ENCODE measurements at regions not wholly inside any gene's neighbourhood (a gene's known extent, or its start where the extent isn't known, plus 50 kb on each side); places are given as distances from the start of the nearest gene placed in this dataset.

DNA sequence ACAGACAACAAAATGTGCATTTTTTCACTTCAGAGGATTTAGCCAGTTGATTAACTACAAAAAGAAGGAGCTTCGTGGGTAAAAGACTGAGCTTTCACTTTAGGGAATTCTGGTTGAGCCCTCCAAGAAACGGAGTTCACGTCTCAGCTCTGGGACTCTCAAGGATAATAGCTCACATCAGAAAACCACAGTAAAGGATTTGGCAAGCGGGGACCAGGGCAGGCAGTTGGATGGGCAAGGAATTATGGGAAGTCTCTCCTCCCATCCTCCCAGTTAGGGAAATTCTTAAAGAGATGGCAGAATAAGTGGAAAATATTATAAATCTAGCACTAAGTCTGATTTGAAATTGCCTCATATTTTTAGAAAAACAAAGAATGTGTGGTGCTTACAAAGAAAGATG, 188.3 kb upstream of the EOMES start:
- DNase-seq (ENCODE audit: low spot score) = no peak
- Mint-ChIP-seq H3K27ac (no peak overlapping the region), H3K4me3 (ENCODE audit: low read depth) (no peak overlapping the region), H3K27me3 (ENCODE audit: low read depth) (no peaks in the 10 kb centered on the region), H3K9me3 (no peaks in the 10 kb centered on the region), H3K4me1 (ENCODE audit: low read depth) (peaks cover 2% of the 10 kb centered on the region), H3K36me3 (ENCODE audit: low read depth) (no peaks in the 10 kb centered on the region)
- intact Hi-C loops (cut with micrococcal nuclease) = no loop called here

GRCh38 chr3:27914199-27914598, 192.1 kb upstream of the EOMES start:
- no peaks in the 10 kb centered on the region for H3K27me3 Mint-ChIP-seq (ENCODE audit: low read depth)
- H3K36me3 Mint-ChIP-seq (ENCODE audit: low read depth) = peaks cover 3% of the 10 kb centered on the region
- peaks cover 4% of the 10 kb centered on the region for H3K4me1 Mint-ChIP-seq (ENCODE audit: low read depth)
- intact Hi-C loops (cut with micrococcal nuclease) = no loop called here
- no peak for DNase-seq (ENCODE audit: low spot score)
- no peaks in the 10 kb centered on the region for H3K9me3 Mint-ChIP-seq
- no peak overlapping the region for H3K4me3 Mint-ChIP-seq (ENCODE audit: low read depth)
- no peak overlapping the region for H3K27ac Mint-ChIP-seq

- DNase-seq (ENCODE audit: low spot score) = no peak
- H3K4me1 Mint-ChIP-seq (ENCODE audit: low read depth) = peaks cover 47% of the 10 kb centered on the region
- H3K36me3 Mint-ChIP-seq (ENCODE audit: low read depth) = peaks cover 11% of the 10 kb centered on the region
- intact Hi-C loops (cut with micrococcal nuclease) = loop anchor here (5.0 to 10.0 kb wide), 3 partner anchors 166 to 329 kb away; no protein-coding TSS in a partner anchor
- peak overlapping the region; percentile 53 for H3K27ac Mint-ChIP-seq
- H3K27me3 Mint-ChIP-seq (ENCODE audit: low read depth) = no peaks in the 10 kb centered on the region
- peak overlapping the region; percentile 59 for H3K4me3 Mint-ChIP-seq (ENCODE audit: low read depth)
- peaks cover 7% of the 10 kb centered on the region for H3K9me3 Mint-ChIP-seq
Observed at GRCh38 chr3:27923349-27924068, 201.4 kb upstream of the EOMES start.

DNA sequence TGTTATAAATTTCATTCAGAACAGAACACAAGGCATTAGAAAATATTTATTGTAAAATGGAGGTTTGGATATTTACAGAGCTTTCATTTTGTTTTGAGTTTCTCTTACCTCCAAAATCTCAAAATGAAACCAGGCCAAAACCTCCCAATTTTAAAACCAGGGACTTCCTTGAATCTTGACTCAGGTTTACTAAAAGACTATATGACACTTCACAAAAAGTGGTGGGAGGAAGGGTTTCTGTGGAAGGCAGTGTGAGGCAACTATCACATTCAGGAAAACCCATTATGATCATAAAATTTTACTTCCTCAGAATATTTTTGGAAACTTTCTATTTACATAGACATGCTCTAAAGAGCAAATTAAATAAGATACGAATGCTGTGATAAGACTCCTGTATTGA, 205.8 kb upstream of the EOMES start:
- H3K4me1 Mint-ChIP-seq (ENCODE audit: low read depth) = peaks cover 56% of the 10 kb centered on the region
- intact Hi-C loops (cut with micrococcal nuclease) = loop anchor here (1.0 to 10.0 kb wide), 6 partner anchors 36 to 398 kb away; partner anchors contain the start of gene CMC1
- DNase-seq (ENCODE audit: low spot score) = no peak

DNA sequence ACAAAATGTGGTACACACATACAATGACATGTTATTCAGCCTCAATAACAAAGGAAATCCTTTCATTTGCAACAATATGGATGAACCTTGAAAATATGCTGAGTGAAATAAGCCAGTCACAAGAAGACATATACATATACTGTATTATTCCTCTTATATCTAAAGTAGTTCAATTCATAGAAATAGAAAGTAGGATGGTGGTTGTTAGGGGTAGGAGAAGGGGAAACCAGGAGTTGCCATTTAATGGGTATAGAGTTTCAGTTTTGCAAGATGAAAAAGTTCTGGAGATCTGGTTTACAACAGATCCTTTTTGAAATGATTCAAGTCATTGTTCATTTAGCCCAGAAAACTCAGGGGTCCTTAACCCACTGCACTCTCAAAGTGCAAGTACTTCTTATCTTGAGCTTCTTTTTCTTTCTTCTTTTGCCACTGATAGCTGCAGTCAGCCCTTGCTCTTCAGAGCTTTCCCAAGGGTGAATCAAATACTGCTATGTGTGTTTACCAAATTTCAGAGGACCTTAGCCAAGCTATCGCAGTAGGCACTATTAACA, 208.0 kb upstream of the EOMES start:
- H3K4me3 Mint-ChIP-seq (ENCODE audit: low read depth) = no peak overlapping the region
- intact Hi-C loops (cut with micrococcal nuclease) = no loop called here
- peaks cover 14% of the 10 kb centered on the region for H3K36me3 Mint-ChIP-seq (ENCODE audit: low read depth)
- H3K9me3 Mint-ChIP-seq = no peaks in the 10 kb centered on the region
- H3K4me1 Mint-ChIP-seq (ENCODE audit: low read depth) = peaks cover 38% of the 10 kb centered on the region
- H3K27ac Mint-ChIP-seq = peak overlapping the region; percentile 8
- H3K27me3 Mint-ChIP-seq (ENCODE audit: low read depth) = no peaks in the 10 kb centered on the region
- no peak for DNase-seq (ENCODE audit: low spot score)

More for the DNA sequence above, 205.8 kb upstream of the EOMES start:
- Mint-ChIP-seq H3K4me3 (ENCODE audit: low read depth) (no peak overlapping the region), H3K27me3 (ENCODE audit: low read depth) (no peaks in the 10 kb centered on the region), H3K9me3 (peaks cover under 1% of the 10 kb centered on the region), H3K27ac (peak overlapping the region; percentile 62), H3K36me3 (ENCODE audit: low read depth) (peaks cover 16% of the 10 kb centered on the region)

- H3K4me3 Mint-ChIP-seq (ENCODE audit: low read depth) = no peak overlapping the region
- no peaks in the 10 kb centered on the region for H3K27me3 Mint-ChIP-seq (ENCODE audit: low read depth)
- H3K27ac Mint-ChIP-seq = no peak overlapping the region
- no peak for DNase-seq (ENCODE audit: low spot score)
- peaks cover 6% of the 10 kb centered on the region for H3K4me1 Mint-ChIP-seq (ENCODE audit: low read depth)
- intact Hi-C loops (cut with micrococcal nuclease) = no loop called here
- H3K36me3 Mint-ChIP-seq (ENCODE audit: low read depth) = peaks cover 5% of the 10 kb centered on the region
- H3K9me3 Mint-ChIP-seq = no peaks in the 10 kb centered on the region
Observed at GRCh38 chr3:27935492-27935891, 213.4 kb upstream of the EOMES start.

DNA sequence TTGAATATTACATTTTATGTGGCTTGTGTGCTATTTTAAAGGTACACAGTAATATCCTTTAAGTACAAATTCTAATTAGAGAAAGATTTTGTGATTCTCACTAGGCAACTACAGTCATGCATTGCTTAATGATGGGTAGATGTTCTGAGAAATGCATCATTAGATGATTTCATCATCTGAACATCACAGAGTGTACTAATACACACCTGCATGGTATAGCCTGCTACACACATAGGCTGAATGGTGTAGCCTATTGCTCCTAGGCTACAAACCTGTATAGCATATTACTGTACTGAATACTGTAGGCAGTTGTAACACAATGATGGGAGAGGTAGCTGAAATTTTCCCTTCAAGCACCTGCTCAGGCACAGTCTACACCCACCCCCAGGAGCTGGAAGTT, 217.4 kb upstream of the EOMES start:
- Mint-ChIP-seq H3K36me3 (ENCODE audit: low read depth) (no peaks in the 10 kb centered on the region), H3K9me3 (no peaks in the 10 kb centered on the region)

DNA sequence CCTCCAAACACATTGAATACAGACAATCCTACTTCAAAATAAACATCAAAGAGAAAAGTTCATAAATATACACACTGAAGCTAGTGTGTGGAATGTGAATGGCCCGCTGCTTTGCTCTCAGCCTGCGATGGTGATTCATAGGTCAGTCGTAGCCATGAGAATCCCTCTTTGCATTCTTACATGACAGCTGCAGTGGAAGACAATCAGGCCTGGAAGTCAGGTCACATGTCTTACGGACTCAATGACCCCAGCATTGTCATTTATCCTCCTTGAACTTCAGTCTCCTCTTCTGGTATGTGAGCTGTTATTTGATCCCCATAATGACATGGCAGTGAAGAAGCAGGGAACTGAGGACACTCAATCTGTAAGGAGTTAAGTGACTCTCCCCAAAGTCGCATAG, 217.8 kb upstream of the EOMES start:
- intact Hi-C loops (cut with micrococcal nuclease) = no loop called here
- no peaks in the 10 kb centered on the region for H3K9me3 Mint-ChIP-seq
- H3K27me3 Mint-ChIP-seq (ENCODE audit: low read depth) = no peaks in the 10 kb centered on the region
- no peaks in the 10 kb centered on the region for H3K36me3 Mint-ChIP-seq (ENCODE audit: low read depth)
- DNase-seq (ENCODE audit: low spot score) = no peak
- peaks cover 6% of the 10 kb centered on the region for H3K4me1 Mint-ChIP-seq (ENCODE audit: low read depth)
- H3K4me3 Mint-ChIP-seq (ENCODE audit: low read depth) = no peak overlapping the region
- no peak overlapping the region for H3K27ac Mint-ChIP-seq

More for the DNA sequence above, 217.4 kb upstream of the EOMES start:
- Mint-ChIP-seq H3K27ac (no peak overlapping the region), H3K4me3 (ENCODE audit: low read depth) (no peak overlapping the region), H3K4me1 (ENCODE audit: low read depth) (peaks cover 6% of the 10 kb centered on the region), H3K27me3 (ENCODE audit: low read depth) (no peaks in the 10 kb centered on the region)
- no peak for DNase-seq (ENCODE audit: low spot score)
- intact Hi-C loops (cut with micrococcal nuclease) = no loop called here

- Mint-ChIP-seq H3K4me3 (ENCODE audit: low read depth) (no peak overlapping the region), H3K4me1 (ENCODE audit: low read depth) (peaks cover 6% of the 10 kb centered on the region), H3K36me3 (ENCODE audit: low read depth) (no peaks in the 10 kb centered on the region), H3K27me3 (ENCODE audit: low read depth) (peaks cover 3% of the 10 kb centered on the region), H3K9me3 (peaks cover 4% of the 10 kb centered on the region), H3K27ac (no peak overlapping the region)
- no peak for DNase-seq (ENCODE audit: low spot score)
- intact Hi-C loops (cut with micrococcal nuclease) = no loop called here
Observed at GRCh38 chr3:27943106-27943505, 221.0 kb upstream of the EOMES start.

- Mint-ChIP-seq H3K4me3 (ENCODE audit: low read depth) (no peak overlapping the region), H3K4me1 (ENCODE audit: low read depth) (peaks cover 6% of the 10 kb centered on the region), H3K36me3 (ENCODE audit: low read depth) (no peaks in the 10 kb centered on the region), H3K27ac (no peak overlapping the region), H3K9me3 (peaks cover 19% of the 10 kb centered on the region), H3K27me3 (ENCODE audit: low read depth) (peaks cover 6% of the 10 kb centered on the region)
- intact Hi-C loops (cut with micrococcal nuclease) = no loop called here
- no peak for DNase-seq (ENCODE audit: low spot score)
Observed at GRCh38 chr3:27945229-27945628, 223.1 kb upstream of the EOMES start.

GRCh38 chr3:27960133-27960532, 238.0 kb upstream of the EOMES start:
- no peak for DNase-seq (ENCODE audit: low spot score)
- no peak overlapping the region for H3K27ac Mint-ChIP-seq
- no peaks in the 10 kb centered on the region for H3K27me3 Mint-ChIP-seq (ENCODE audit: low read depth)
- H3K4me1 Mint-ChIP-seq (ENCODE audit: low read depth) = peaks cover 41% of the 10 kb centered on the region
- H3K9me3 Mint-ChIP-seq = peaks cover 9% of the 10 kb centered on the region
- intact Hi-C loops (cut with micrococcal nuclease) = loop anchor here (5.0 to 10.0 kb wide), 2 partner anchors 57 to 235 kb away; partner anchors contain the start of gene EOMES
- H3K36me3 Mint-ChIP-seq (ENCODE audit: low read depth) = no peaks in the 10 kb centered on the region
- no peak overlapping the region for H3K4me3 Mint-ChIP-seq (ENCODE audit: low read depth)

DNA sequence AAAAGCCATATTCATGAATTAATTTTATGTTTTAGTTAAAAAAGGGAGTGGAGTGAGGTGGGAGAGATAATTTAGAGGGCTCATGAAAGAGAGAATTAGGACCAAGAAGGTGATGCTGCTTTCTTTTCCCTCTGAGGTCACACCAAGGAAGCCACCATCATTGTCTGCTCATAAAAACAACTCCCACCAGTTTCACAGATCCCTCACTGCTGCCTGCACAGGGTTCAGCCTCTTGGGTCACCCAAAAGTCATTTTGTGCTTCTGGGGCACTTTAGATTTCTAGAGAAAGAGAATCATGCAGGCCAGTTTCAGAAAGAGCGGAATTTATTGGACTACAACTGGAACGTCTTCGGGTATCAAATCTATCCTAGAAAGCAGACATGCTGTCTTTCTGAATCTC, 241.4 kb upstream of the EOMES start:
- Mint-ChIP-seq H3K27ac (no peak overlapping the region), H3K4me1 (ENCODE audit: low read depth) (peaks cover 41% of the 10 kb centered on the region), H3K36me3 (ENCODE audit: low read depth) (no peaks in the 10 kb centered on the region), H3K27me3 (ENCODE audit: low read depth) (no peaks in the 10 kb centered on the region), H3K9me3 (peaks cover 5% of the 10 kb centered on the region), H3K4me3 (ENCODE audit: low read depth) (no peak overlapping the region)
- intact Hi-C loops (cut with micrococcal nuclease) = loop anchor here (2.0 to 10.0 kb wide), 3 partner anchors 54 to 239 kb away; partner anchors contain the start of gene EOMES
- DNase-seq (ENCODE audit: low spot score) = no peak

DNA sequence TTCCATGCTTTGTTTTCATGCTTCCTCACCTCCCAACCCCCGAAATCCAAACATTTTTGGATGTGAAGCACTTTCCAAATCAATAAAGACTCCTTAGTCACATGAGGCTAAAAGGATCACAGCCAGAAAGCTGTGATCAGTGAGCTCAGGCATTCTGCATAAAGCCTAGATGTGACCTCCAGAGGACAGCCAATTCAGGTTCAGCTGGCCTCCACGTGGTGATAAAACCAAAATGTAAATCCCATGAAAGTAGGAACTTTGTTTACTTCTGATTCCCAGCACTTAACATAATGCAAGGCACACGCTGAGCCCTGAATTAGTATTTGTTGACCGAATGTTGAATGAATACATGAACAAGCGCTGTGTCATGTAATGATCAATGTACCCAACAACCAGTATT, 249.5 kb upstream of the EOMES start:
- intact Hi-C loops (cut with micrococcal nuclease) = no loop called here
- Mint-ChIP-seq H3K4me1 (ENCODE audit: low read depth) (peaks cover 2% of the 10 kb centered on the region), H3K9me3 (no peaks in the 10 kb centered on the region), H3K4me3 (ENCODE audit: low read depth) (no peak overlapping the region), H3K27me3 (ENCODE audit: low read depth) (no peaks in the 10 kb centered on the region), H3K36me3 (ENCODE audit: low read depth) (no peaks in the 10 kb centered on the region), H3K27ac (no peak overlapping the region)
- DNase-seq (ENCODE audit: low spot score) = no peak
